ENCODE measurements at regions not wholly inside any gene's neighbourhood (a gene's known extent, or its start where the extent isn't known, plus 50 kb on each side); places are given as distances from the start of the nearest gene placed in this dataset.

GRCh38 chr12:60844101-60844500 lies 1248.3 kb downstream of the SLC16A7 start:
- intact Hi-C loops (cut with micrococcal nuclease) = no loop called here

- intact Hi-C loops (cut with micrococcal nuclease) = no loop called here
These were observed 1249.0 kb downstream of the SLC16A7 start for GRCh38 chr12:60844875-60845274.

- intact Hi-C loops (cut with micrococcal nuclease) = no loop called here
These were observed 1249.9 kb downstream of the SLC16A7 start for GRCh38 chr12:60845696-60846095.

GRCh38 chr12:60847281-60847680 lies 1251.5 kb downstream of the SLC16A7 start:
- intact Hi-C loops (cut with micrococcal nuclease) = no loop called here

GRCh38 chr12:60849723-60850122 lies 1253.9 kb downstream of the SLC16A7 start:
- intact Hi-C loops (cut with micrococcal nuclease) = no loop called here

GRCh38 chr12:60853407-60853806 lies 1257.6 kb downstream of the SLC16A7 start:
- intact Hi-C loops (cut with micrococcal nuclease) = no loop called here

GRCh38 chr12:60863421-60863820 lies 1267.6 kb downstream of the SLC16A7 start:
- intact Hi-C loops (cut with micrococcal nuclease) = no loop called here

- intact Hi-C loops (cut with micrococcal nuclease) = no loop called here
These were observed 1276.4 kb downstream of the SLC16A7 start for GRCh38 chr12:60872219-60872618.

GRCh38 chr12:60872850-60873713 lies 1277.3 kb downstream of the SLC16A7 start:
- intact Hi-C loops (cut with micrococcal nuclease) = no loop called here

GRCh38 chr12:60874091-60874490 lies 1278.3 kb downstream of the SLC16A7 start:
- intact Hi-C loops (cut with micrococcal nuclease) = no loop called here

- intact Hi-C loops (cut with micrococcal nuclease) = no loop called here
These were observed 1325.1 kb downstream of the SLC16A7 start for GRCh38 chr12:60920841-60921495.

- intact Hi-C loops (cut with micrococcal nuclease) = no loop called here
These were observed 1325.7 kb downstream of the SLC16A7 start for GRCh38 chr12:60921541-60921940.

- intact Hi-C loops (cut with micrococcal nuclease) = no loop called here
These were observed 1330.4 kb downstream of the SLC16A7 start for GRCh38 chr12:60926256-60926655.

- intact Hi-C loops (cut with micrococcal nuclease) = no loop called here
These were observed 1330.1 kb upstream of the USP15 start for GRCh38 chr12:60930151-60930550.

GRCh38 chr12:60935981-60936761 lies 1324.0 kb upstream of the USP15 start:
- intact Hi-C loops (cut with micrococcal nuclease) = no loop called here

GRCh38 chr12:60947533-60947932 lies 1312.7 kb upstream of the USP15 start:
- intact Hi-C loops (cut with micrococcal nuclease) = no loop called here

- intact Hi-C loops (cut with micrococcal nuclease) = no loop called here
These were observed 1293.1 kb upstream of the USP15 start for GRCh38 chr12:60967128-60967527.

- intact Hi-C loops (cut with micrococcal nuclease) = no loop called here
These were observed 1282.2 kb upstream of the USP15 start for GRCh38 chr12:60977966-60978365.

GRCh38 chr12:60980558-60980957 lies 1279.6 kb upstream of the USP15 start:
- intact Hi-C loops (cut with micrococcal nuclease) = no loop called here

- intact Hi-C loops (cut with micrococcal nuclease) = no loop called here
These were observed 1278.7 kb upstream of the USP15 start for GRCh38 chr12:60981473-60981872.

- intact Hi-C loops (cut with micrococcal nuclease) = no loop called here
These were observed 1268.1 kb upstream of the USP15 start for GRCh38 chr12:60992087-60992486.

GRCh38 chr12:60995256-60995825 lies 1264.9 kb upstream of the USP15 start:
- intact Hi-C loops (cut with micrococcal nuclease) = no loop called here

Data from T-helper 1 cell treated with Interleukin-12 subunit alpha and Interleukin-12 subunit beta and Interleukin-4 antibody, amounts not matched to agents 30 ng/mL and 1 ng/mL, for 36 hours (primary cell).